Neural cell (in vitro differentiated cells): ENCODE measurements at regions not wholly inside any gene's neighbourhood (a gene's known extent, or its start where the extent isn't known, plus 50 kb on each side); places are given as distances from the start of the nearest gene placed in this dataset.

Experiments used
- H2AFZ ChIP-seq: fragments of 200-600, 300-800 bp; sonication (generic), shearing (Covaris generic); 2 replicates; pipeline ENCODE4 v1.6.0; 2014; ENCODE audit warnings: low read depth, mild to moderate bottlenecking, antibody characterized with exemption, low read length, moderate library complexity
- H3F3A ChIP-seq: fragments of 200-600 bp; shearing (Covaris generic); 2 replicates; pipeline ENCODE4 v1.6.1; 2016; ENCODE audit warnings: mild to moderate bottlenecking, moderate library complexity, mixed read lengths, antibody characterized with exemption, low read length; ENCODE audit not compliant: insufficient read depth, poor library complexity, severe bottlenecking
- H3K27ac ChIP-seq: fragments of 200-600, 300-800 bp; sonication (generic), shearing (Covaris generic); 2 replicates; pipeline ENCODE4 v1.5.1; 2014; ENCODE audit warnings: mild to moderate bottlenecking, low read length, moderate library complexity
- H3K27me3 ChIP-seq: fragments of 300-800, 200-600 bp; sonication (generic), shearing (Covaris generic); 2 replicates; pipeline ENCODE4 v1.6.0; 2014; ENCODE audit warnings: mild to moderate bottlenecking, low read depth, low read length, moderate library complexity; ENCODE audit not compliant: insufficient read depth
- H3K36me3 ChIP-seq: fragments of 300-800, 200-600 bp; sonication (generic), shearing (Covaris generic); 2 replicates; pipeline ENCODE4 v1.5.1; 2014; ENCODE audit warnings: mild to moderate bottlenecking, antibody characterized with exemption, low read length, moderate library complexity; ENCODE audit not compliant: insufficient read depth
- H3K4me2 ChIP-seq: fragments of 300-800, 200-600 bp; sonication (generic), shearing (Covaris generic); 2 replicates; pipeline ENCODE4 v1.6.0; 2014; ENCODE audit warnings: mild to moderate bottlenecking, low read length
- H3K4me3 ChIP-seq: fragments of 300-800, 200-600 bp; sonication (generic), shearing (Covaris generic); 2 replicates; pipeline ENCODE4 v1.5.1; 2014; ENCODE audit warnings: mild to moderate bottlenecking, low read length, moderate library complexity
- H3K79me2 ChIP-seq: fragments of 200-600 bp; shearing (Covaris generic); replicated peaks from 2 replicates; pipeline ENCODE4 v1.6.0; 2014; ENCODE audit warnings: mild to moderate bottlenecking, low read length, moderate library complexity; ENCODE audit not compliant: insufficient read depth
- H3K9ac ChIP-seq: fragments of 300-800, 200-600 bp; sonication (generic), shearing (Covaris generic); 2 replicates; pipeline ENCODE4 v1.6.1; 2016; ENCODE audit warnings: mild to moderate bottlenecking, low read length, mixed read lengths
- H3K9me2 ChIP-seq: fragments of 200-600 bp; shearing (Covaris generic); 2 replicates; pipeline ENCODE4 v1.6.1; 2016; ENCODE audit warnings: mild to moderate bottlenecking, low read length, mixed read lengths; ENCODE audit not compliant: insufficient read depth
- H3K9me3 ChIP-seq: fragments of 200-600, 300-800 bp; sonication (generic), shearing (Covaris generic); 2 replicates; pipeline ENCODE4 v1.6.1; 2016; ENCODE audit warnings: mild to moderate bottlenecking, mixed run types, low read length, moderate library complexity, mixed read lengths
- H4K20me1 ChIP-seq: fragments of 200-600 bp; shearing (Covaris generic); 2 replicates; pipeline ENCODE4 v1.6.1; 2016; ENCODE audit warnings: mild to moderate bottlenecking, mixed run types; ENCODE audit not compliant: insufficient read depth
- EP300 ChIP-seq: fragments of 450-650 bp; conservative IDR thresholded peaks from 2 replicates; pipeline ENCODE4 v1.6.1; 2014; ENCODE audit warnings: antibody characterized with exemption, mild to moderate bottlenecking, moderate library complexity; ENCODE audit not compliant: poor library complexity, severe bottlenecking
- EZH2 ChIP-seq: fragments of 200-600, 300-800 bp; shearing (Covaris generic), sonication (generic); IDR thresholded peaks from 2 replicates; pipeline ENCODE4 v1.6.1; 2014; ENCODE audit warnings: antibody characterized with exemption, low read length, borderline replicate concordance, mild to moderate bottlenecking; ENCODE audit not compliant: insufficient read depth, poor library complexity, severe bottlenecking
- MXI1 ChIP-seq: fragments of 450-650 bp; conservative IDR thresholded peaks from 2 replicates; pipeline ENCODE4 v1.6.1; 2014; ENCODE audit warnings: antibody characterized with exemption, mild to moderate bottlenecking; ENCODE audit not compliant: poor library complexity, severe bottlenecking
- POLR2AphosphoS5 ChIP-seq: IDR thresholded peaks from 2 replicates; pipeline ENCODE4 v1.6.1; 2012
- RAD21 ChIP-seq: fragments of 450-650 bp; conservative IDR thresholded peaks from 2 replicates; pipeline ENCODE4 v1.6.1; 2014; ENCODE audit warnings: antibody characterized with exemption, mild to moderate bottlenecking, moderate library complexity
- SMC3 ChIP-seq: fragments of 450-650 bp; conservative IDR thresholded peaks from 2 replicates; pipeline ENCODE4 v1.6.1; 2014; ENCODE audit warnings: antibody characterized with exemption, mild to moderate bottlenecking, moderate library complexity; ENCODE audit not compliant: poor library complexity
- TAF1 ChIP-seq: IDR thresholded peaks from 2 replicates; pipeline ENCODE4 v1.6.1; 2012; ENCODE audit warnings: low read depth
- TF ChIP-seq, protein P1 (sequence below): fragments of 450-650 bp; IDR thresholded peaks from 2 replicates; pipeline ENCODE4 v1.5.1; 2014; ENCODE audit warnings: antibody characterized with exemption, mild to moderate bottlenecking, moderate library complexity; ENCODE audit not compliant: poor library complexity, severe bottlenecking
- TF ChIP-seq, protein P2 (sequence below): IDR thresholded peaks from 2 replicates; pipeline ENCODE4 v1.6.1; 2012; ENCODE audit warnings: borderline replicate concordance

DNA sequence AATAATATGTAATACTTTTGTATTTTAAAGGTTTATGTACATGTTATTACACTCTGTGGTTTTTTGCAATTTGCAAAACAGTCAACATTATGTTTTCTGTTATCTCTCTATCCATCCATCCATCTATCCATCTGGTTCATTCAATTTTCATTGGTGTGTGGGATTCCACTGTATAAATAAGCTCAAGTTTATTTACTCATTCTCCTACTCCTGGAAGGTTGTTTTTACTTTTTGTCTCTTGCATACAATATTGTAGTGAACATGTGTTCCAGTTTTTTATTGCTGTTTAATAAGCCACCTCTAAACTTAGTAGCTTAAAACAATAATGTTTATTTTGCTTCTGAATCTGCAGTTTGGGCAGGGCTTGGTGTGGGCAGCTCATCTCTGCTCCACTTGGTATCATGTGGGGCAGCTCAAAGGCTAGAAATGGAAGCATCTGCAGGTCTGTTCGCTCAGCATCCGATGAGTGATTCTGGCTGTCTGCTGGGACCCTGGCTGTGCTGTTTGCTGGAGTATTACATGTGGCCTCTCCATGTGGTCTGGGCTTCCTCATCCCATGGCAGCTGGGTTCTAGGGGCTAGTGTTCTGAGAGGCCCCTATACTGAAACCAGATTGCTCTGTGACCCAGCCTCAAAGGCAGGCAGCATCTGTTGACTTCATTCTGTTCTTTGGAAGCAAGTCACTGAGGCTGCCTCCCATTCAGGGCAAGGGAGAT is 98.8 kb downstream of the SLC25A47 start:
- no peaks in the 10 kb centered on the region for H3K27me3 ChIP-seq
- H2AFZ ChIP-seq = no peak overlapping the region
- H3K9me3 ChIP-seq = no peaks in the 10 kb centered on the region
- no peak overlapping the region for H3K27ac ChIP-seq
- no peaks in the 10 kb centered on the region for H3K79me2 ChIP-seq
- no peaks in the 10 kb centered on the region for H3K9me2 ChIP-seq
- H3F3A ChIP-seq = no peaks in the 10 kb centered on the region
- TF ChIP-seq EZH2 (no peak), EP300 (no peak), TAF1 (no peak), RAD21 (no peak), SMC3 (no peak), POLR2AphosphoS5 (no peak), MXI1 (no peak)
- TF ChIP-seq, protein P1, sequence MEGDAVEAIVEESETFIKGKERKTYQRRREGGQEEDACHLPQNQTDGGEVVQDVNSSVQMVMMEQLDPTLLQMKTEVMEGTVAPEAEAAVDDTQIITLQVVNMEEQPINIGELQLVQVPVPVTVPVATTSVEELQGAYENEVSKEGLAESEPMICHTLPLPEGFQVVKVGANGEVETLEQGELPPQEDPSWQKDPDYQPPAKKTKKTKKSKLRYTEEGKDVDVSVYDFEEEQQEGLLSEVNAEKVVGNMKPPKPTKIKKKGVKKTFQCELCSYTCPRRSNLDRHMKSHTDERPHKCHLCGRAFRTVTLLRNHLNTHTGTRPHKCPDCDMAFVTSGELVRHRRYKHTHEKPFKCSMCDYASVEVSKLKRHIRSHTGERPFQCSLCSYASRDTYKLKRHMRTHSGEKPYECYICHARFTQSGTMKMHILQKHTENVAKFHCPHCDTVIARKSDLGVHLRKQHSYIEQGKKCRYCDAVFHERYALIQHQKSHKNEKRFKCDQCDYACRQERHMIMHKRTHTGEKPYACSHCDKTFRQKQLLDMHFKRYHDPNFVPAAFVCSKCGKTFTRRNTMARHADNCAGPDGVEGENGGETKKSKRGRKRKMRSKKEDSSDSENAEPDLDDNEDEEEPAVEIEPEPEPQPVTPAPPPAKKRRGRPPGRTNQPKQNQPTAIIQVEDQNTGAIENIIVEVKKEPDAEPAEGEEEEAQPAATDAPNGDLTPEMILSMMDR = no peak
- TF ChIP-seq, protein P2, sequence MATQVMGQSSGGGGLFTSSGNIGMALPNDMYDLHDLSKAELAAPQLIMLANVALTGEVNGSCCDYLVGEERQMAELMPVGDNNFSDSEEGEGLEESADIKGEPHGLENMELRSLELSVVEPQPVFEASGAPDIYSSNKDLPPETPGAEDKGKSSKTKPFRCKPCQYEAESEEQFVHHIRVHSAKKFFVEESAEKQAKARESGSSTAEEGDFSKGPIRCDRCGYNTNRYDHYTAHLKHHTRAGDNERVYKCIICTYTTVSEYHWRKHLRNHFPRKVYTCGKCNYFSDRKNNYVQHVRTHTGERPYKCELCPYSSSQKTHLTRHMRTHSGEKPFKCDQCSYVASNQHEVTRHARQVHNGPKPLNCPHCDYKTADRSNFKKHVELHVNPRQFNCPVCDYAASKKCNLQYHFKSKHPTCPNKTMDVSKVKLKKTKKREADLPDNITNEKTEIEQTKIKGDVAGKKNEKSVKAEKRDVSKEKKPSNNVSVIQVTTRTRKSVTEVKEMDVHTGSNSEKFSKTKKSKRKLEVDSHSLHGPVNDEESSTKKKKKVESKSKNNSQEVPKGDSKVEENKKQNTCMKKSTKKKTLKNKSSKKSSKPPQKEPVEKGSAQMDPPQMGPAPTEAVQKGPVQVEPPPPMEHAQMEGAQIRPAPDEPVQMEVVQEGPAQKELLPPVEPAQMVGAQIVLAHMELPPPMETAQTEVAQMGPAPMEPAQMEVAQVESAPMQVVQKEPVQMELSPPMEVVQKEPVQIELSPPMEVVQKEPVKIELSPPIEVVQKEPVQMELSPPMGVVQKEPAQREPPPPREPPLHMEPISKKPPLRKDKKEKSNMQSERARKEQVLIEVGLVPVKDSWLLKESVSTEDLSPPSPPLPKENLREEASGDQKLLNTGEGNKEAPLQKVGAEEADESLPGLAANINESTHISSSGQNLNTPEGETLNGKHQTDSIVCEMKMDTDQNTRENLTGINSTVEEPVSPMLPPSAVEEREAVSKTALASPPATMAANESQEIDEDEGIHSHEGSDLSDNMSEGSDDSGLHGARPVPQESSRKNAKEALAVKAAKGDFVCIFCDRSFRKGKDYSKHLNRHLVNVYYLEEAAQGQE = no peak
- H3K36me3 ChIP-seq = no peaks in the 10 kb centered on the region
- no peak overlapping the region for H3K4me3 ChIP-seq
- H4K20me1 ChIP-seq = no peaks in the 10 kb centered on the region
- H3K4me2 ChIP-seq = no peak overlapping the region
- H3K9ac ChIP-seq = no peak overlapping the region

DNA sequence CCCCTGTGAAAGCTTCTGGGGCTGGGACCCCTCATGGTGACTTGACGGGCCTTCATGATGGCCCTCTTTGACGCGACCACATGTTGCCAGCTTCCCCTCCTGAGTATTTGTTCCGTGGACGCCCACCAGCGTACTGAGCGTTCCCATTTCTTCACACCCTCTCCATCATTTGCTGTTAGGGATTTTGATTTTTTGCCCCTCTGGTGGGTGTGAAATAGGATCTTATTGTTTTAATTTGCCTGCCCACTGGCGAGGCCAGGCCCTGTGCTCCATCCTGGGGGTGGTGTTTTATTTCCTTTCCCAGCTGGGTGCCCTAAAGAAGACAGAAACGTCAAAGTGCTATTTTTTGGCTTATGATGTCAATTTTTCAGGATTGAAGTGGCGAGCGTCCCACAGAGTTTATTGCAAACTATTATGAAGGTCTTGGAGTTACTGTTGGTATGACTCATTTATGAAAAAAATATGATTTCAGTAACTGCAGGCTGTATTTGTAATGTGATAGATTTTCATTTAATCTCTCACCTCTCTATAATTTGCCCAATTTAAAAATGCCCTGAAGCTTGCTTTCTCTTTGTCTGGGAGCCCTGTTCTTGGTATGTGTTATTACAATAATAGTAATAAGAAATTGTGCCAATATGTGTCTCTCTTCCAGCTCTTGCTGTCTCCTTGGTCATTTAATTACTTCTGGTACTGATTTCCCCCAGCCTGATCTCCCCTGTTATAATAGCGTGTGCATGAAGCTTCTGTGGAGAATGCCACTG is 99.6 kb downstream of the SLC25A47 start:
- Histone ChIP-seq H3K9ac (no peak overlapping the region), H3K9me3 (no peaks in the 10 kb centered on the region), H3K4me3 (no peak overlapping the region), H3K4me2 (no peak overlapping the region), H2AFZ (no peak overlapping the region), H3K27ac (no peak overlapping the region), H3K27me3 (no peaks in the 10 kb centered on the region), H4K20me1 (no peaks in the 10 kb centered on the region), H3K79me2 (no peaks in the 10 kb centered on the region), H3K9me2 (no peaks in the 10 kb centered on the region), H3F3A (no peaks in the 10 kb centered on the region), H3K36me3 (no peaks in the 10 kb centered on the region)
- no peak for TF ChIP-seq SMC3
- TF ChIP-seq, protein P1 = no peak
- TF ChIP-seq TAF1 = no peak
- TF ChIP-seq EZH2 = no peak
- no peak for TF ChIP-seq POLR2AphosphoS5
- no peak for TF ChIP-seq MXI1
- no peak for TF ChIP-seq EP300
- no peak for TF ChIP-seq RAD21
- TF ChIP-seq, protein P2 = no peak
